CD4-positive, alpha-beta T cell treated with Interleukin-15 for 4 hours (primary cell): ENCODE measurements at regions not wholly inside any gene's neighbourhood (a gene's known extent, or its start where the extent isn't known, plus 50 kb on each side); places are given as distances from the start of the nearest gene placed in this dataset.

ENCODE experiments used
- DNase-seq: peaks from one replicate; pipeline ENCODE4 v3.0.0-alpha.2; 2020; ENCODE audit warnings: low spot score

- DNase-seq: no peak
Measured at GRCh38 chr11:80846442-80846841, 1405.6 kb upstream of the TENM4 start.

- DNase-seq: no peak
Measured at GRCh38 chr11:80844110-80844819, 1403.4 kb upstream of the TENM4 start.

- no peak for DNase-seq
Measured at GRCh38 chr11:80843266-80843974, 1402.6 kb upstream of the TENM4 start.

GRCh38 chr11:80842246-80842645 is 1401.4 kb upstream of the TENM4 start:
- no peak for DNase-seq

GRCh38 chr11:80841675-80842074 is 1400.8 kb upstream of the TENM4 start:
- DNase-seq: no peak

- no peak for DNase-seq
Measured at GRCh38 chr11:80838153-80838552, 1397.3 kb upstream of the TENM4 start.

- no peak for DNase-seq
Measured at GRCh38 chr11:80837051-80837450, 1396.2 kb upstream of the TENM4 start.

GRCh38 chr11:80831374-80831773 is 1390.5 kb upstream of the TENM4 start:
- no peak for DNase-seq

GRCh38 chr11:80827781-80828180 is 1387.0 kb upstream of the TENM4 start:
- no peak for DNase-seq

- no peak for DNase-seq
Measured at GRCh38 chr11:80826808-80827207, 1386.0 kb upstream of the TENM4 start.

GRCh38 chr11:80822308-80822707 is 1381.5 kb upstream of the TENM4 start:
- no peak for DNase-seq

- DNase-seq: no peak
Measured at GRCh38 chr11:80819271-80819670, 1378.4 kb upstream of the TENM4 start.

GRCh38 chr11:80816966-80817365 is 1376.1 kb upstream of the TENM4 start:
- DNase-seq: no peak

GRCh38 chr11:80816454-80816847 is 1375.6 kb upstream of the TENM4 start:
- DNase-seq: no peak

- peak; percentile 2 for DNase-seq
Measured at GRCh38 chr11:80815752-80816453, 1375.1 kb upstream of the TENM4 start.

- no peak for DNase-seq
Measured at GRCh38 chr11:80814813-80815212, 1374.0 kb upstream of the TENM4 start.

GRCh38 chr11:80810695-80811094 is 1369.9 kb upstream of the TENM4 start:
- DNase-seq: no peak

- DNase-seq: no peak
Measured at GRCh38 chr11:80798174-80798573, 1357.3 kb upstream of the TENM4 start.

GRCh38 chr11:80783561-80783960 is 1342.7 kb upstream of the TENM4 start:
- DNase-seq: no peak

GRCh38 chr11:80782135-80782885 is 1341.5 kb upstream of the TENM4 start:
- no peak for DNase-seq

GRCh38 chr11:80779905-80780605 is 1339.2 kb upstream of the TENM4 start:
- no peak for DNase-seq

- no peak for DNase-seq
Measured at GRCh38 chr11:80778941-80779340, 1338.1 kb upstream of the TENM4 start.
